Hindlimb muscle (tissue), 1 donor: ENCODE measurements at regions not wholly inside any gene's neighbourhood (a gene's known extent, or its start where the extent isn't known, plus 50 kb on each side); places are given as distances from the start of the nearest gene placed in this dataset.

Experiments
- DNase-seq: peaks from one replicate; pipeline ENCODE4 v3.0.0-alpha.2; 2013

DNA sequence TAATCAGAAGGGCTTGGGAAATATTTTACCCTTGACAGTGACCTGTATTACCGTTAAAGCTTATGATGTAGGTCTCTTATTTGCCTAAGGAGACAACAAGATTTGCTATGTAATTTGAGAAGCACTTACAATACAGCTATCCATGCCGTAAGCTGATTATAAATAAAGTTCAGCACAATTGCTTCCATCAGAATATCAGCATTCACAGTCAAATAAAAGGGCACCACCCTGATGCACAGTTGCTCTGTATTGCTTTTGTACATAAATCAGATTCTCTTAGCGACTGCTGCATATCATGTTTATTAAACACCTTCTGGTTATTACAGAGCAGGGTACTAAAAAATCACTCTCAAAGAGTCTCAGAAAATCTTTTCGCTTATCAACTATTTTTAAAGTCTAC lies 67.3 kb upstream of the VRK1 start:
- DNase-seq, result no peak

DNA sequence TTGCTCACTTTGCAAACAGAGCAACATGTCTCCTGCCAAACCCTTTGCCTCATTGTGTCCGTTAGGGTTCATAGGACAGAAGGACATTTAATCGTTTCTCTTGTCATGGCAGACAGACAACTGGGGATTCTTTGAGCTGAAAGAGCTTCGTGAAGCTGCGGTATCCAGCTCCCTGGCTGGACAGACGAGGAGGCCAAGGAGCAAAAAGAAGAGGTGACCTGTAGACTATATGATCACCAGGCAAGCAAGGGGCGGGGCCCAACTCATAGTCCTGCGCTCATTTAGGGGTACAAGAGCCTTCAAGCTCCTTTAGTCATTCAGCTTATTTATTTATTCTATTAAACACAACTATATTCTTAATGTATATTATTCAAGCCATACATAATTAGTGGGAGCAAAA lies 66.8 kb upstream of the VRK1 start:
- DNase-seq, result no peak

DNA sequence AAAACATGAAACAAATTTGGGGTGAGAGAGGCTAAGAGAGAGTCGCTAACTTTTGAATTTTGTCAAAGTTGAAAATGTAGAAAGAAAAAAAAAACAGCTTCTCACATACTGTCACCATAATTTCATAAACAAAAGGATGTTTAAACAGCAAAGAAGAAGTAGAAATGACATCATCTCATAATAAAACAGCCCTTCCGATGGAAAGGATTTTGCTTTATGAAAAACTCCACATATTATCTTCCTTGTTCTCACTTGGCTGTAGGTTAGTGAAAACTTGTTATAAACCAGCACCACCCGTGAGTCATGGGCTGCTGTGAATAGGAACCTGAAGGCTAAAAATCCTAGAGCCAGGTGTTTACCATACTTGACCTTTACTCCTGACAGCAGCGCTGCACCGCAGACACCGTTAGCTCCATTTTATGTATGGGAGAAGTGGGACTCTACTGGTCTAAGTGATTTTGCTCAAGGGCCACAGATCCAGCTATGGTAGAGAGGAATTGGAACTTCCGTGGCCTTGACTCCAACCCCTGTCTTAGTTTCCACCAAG lies 63.0 kb upstream of the VRK1 start:
- DNase-seq, result no peak

DNA sequence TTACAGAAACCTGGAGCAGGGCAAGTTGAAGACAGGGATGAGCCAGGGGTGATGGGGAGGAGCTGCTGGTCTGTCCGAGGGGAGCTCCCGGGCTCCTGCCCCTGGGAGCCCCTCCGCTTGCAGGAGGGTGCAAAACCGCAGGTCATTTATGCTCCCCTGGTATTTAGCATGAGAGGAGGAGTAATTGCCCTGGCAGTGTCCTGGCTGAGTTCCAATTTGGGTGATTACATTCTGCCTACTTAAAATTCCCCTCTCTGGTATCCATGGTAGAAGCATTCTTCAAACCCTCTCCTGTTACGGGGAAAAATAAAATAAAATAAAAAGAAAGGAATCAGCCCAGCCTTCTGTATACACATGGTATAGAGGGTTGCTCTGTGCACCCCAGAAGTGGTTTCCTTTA lies 61.7 kb upstream of the VRK1 start:
- no peak for DNase-seq

DNA sequence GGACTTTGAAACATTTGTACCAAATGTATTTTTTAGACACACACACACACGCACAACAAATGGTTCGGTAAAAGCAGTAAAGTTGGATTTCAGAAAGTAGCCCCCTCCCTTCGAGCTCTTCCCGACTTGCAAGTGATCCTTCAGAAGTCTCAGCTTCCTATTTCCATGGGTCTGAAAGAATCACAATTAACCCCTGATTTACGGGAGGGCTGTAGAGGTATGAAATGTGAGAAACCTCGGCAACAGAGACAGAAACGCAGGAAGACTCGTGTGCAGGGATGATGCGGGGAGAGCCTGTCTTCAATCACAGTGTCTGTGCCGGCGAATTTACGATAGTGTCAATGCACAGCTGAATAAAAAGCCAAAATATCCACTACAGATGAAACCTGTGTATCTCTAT lies 60.7 kb upstream of the VRK1 start:
- DNase-seq, result no peak

DNA sequence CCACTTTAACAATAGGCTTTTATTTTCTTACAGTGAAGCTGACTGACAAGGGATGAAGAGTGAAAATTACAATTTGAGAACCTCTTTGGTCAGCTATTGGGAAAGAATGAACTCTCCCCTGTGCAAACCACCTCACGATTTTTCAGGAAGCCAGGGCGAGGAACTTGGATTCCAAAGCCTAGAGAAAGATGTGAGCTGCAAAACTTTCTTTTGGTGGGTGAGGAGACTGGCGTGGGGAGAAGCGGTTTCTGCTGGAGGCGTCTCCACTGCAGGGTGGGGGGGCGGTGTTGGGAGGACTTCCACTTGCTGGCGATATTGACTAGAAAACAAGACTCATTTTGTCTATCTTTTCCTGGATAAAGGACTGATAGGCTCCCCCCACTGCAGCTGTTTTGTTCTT lies 59.3 kb upstream of the VRK1 start:
- no peak for DNase-seq

DNA sequence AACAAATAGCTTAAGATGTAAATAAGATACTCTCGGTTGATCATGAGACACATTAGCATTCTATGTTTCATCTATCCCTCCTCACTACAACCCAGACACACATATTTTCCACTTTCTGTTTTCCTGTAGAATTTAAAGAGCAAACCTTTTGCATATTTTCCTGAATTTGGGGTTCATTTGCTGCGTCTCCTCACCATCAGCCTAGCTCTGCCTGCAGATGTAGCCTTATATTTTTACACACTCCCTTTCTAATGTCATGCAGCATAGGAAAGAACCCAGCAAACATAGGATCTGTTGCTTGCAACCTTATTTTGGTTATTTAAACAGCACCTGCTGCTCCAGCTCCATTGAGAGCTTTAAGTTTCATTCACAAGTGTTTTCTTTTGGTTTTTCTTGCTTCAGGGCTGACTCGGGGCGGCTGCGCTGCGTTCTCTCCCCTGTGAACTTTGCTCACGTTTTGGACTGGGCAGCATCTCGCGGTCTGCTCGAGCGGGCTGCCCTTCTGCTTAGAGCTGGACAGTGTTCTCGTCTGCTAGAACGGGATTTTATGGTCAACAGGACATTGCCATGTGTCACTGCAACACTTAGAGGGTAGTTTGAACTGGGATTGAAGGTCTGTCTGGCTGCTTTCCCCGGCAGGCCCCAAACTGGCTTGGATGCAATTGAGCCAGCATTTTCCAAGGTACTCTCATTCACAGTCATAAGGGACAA lies 57.8 kb upstream of the VRK1 start:
- DNase-seq, result no peak

DNA sequence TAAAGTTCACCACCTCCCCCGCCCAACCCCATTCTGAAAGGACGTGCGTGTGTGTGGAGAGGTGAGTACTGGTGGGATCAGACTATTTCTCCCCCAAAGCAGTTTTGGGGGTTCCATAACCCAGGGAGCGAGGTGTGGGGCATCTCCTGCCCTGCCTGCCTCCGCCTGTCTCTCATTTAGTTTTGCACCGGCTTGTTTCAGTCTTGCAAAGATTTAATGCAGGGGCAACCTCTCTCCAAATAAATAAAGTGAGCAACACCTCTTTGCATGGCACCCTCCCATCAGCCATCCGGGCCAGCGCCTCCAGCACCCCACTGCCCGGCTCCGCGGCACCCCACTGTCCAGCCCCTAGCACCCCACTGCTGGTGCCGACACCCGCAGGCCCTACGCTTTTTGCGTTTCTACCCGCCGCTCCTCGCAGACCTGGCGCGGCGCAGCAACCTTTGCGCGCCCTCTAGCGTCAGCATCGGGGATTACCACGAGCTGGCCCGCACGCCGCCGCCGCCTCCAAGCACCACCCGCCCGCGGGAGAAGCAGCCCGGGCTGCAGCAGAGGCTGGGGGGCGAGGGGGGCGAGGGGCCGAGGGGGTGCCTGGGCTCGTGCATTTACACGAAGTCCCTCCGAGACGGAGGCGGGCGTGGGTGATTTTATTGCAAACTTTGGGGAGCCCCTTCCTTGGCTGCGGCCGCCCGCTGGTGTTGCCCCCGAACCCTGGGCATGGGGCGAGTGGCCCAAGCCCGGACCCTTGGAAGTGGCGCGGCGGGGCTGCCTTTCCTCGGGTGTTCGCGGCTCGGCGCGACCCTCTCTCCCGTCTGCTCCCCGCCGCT lies 55.8 kb upstream of the VRK1 start:
- peak; percentile 65 for DNase-seq

DNA sequence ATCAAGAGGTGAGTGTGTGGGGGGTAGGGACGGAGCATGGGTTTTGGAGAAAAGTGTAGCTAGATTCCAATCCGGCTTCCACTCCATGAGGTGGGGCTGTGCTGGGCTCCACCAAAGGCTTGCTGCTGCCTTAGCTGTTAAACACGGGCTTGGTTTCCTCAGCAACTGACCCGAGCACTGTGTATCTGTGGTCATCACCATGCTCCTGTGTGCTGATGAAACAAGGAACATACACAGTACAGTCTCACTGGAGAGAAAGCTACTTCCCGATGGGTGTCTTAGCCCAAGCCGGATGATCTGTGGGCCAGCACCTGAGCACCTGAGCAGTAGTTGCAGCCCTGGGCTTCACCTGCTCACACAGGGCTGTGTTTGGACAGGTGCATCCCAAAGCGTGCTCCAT lies 52.9 kb upstream of the VRK1 start:
- no peak for DNase-seq

DNA sequence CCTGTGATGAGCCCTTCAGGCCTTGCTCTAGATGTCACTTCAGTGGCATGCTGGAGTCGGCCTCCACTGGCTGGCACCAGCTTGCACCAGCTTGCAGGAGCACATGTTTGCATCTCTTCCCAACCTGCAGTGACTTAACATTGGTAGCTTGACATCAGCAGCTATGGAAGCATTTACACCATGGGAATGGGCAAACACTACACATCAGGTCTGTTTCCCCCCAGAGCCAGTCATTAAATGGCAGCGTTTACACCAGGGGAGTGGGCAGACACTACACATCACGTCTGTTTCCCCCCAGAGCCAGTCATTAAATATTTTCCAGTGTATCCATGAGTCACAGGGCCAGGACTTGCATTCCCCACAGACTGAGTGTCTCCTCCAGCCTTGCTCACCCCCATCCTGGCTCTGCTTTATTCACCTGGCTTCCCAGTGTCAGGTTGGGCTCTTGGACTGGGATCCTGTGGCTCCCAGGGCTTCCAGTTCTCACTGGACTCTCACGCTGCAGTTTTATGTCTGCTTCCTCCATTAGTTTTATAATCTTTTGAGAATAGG lies 51.6 kb upstream of the VRK1 start:
- no peak for DNase-seq

DNA sequence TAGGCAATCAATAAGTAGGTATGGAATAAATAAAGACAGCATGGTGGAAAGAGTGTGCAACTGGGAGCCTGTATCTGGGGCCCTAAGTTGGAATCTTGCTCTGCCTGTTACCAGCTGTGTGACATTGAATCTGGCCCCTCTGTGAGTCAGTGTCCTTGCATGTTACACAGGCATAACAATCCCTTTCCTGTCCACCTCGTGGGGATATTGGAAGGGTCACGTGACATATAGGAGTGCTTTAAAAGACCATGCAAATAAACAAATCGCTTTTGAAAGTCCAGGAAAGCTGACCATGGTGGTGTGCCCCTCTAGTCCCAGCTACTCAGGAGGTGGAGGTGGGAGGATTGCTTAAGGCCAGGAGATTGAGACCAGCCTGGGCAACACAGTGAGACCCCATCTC lies 51.1 kb upstream of the VRK1 start:
- no peak for DNase-seq

DNA sequence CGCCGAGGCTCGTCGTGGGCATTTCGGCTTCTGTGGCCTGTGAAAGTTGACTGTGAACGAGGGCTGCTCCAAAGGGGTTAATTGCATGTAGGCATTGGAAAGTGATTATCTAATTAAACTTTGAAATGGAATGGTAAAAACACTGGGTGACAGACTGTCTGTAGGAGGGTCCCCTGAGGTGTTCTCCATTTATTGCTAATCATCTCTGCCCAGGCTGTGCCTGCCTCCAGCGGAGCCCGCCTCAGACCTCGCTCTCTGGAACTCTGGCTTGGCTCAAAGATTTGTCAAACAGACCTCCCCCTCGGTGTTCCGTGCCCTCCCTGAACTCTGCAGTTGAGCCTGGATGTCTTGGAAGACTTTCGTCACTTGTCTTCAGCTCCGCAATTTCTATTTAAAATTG lies 50.2 kb upstream of the VRK1 start:
- no peak for DNase-seq
